ENCODE measurements at regions not wholly inside any gene's neighbourhood (a gene's known extent, or its start where the extent isn't known, plus 50 kb on each side); places are given as distances from the start of the nearest gene placed in this dataset.

DNA sequence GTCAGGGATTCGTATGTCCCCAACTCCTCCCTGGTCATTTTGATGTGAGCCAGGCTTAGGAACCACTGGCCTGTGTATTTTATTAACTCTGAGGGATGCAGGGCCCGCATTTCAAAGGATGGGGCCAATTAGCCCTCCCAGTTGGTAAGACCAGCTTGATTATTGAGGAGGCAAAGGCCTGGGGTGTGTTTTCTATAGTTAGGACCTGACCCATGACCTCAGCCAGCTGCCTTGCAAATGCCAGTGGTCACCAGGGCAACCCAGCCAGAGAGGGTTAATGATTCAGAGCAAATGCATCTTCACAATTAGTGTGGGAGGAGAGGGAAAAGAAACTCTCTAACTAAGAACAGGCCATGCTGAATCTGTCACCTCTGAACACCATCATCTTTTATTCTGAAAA is 835.4 kb downstream of the MAFB start:
- no peak for DNase-seq

- DNase-seq: no peak
Measured at GRCh38 chr20:39853050-39853449, 836.0 kb downstream of the MAFB start.

DNA sequence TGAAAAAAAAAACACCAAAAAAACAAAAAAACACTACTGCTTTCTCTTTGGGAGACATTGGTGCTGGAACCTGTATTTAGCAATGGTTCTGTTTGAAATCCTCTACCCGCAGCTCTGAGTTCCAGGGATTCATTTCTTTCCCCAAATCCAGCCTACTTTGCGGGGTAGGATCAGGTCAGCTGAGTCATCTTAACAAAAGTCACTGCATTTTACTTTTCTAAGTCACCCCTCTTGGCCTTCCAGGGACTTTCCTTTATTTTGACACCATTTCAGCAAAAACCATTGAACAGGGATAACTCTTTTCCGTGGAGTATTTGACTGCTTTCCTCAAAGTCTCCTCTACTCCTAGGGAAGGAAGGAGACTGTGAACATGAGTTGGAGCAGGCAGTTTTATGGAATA is 837.6 kb downstream of the MAFB start:
- no peak for DNase-seq

DNA sequence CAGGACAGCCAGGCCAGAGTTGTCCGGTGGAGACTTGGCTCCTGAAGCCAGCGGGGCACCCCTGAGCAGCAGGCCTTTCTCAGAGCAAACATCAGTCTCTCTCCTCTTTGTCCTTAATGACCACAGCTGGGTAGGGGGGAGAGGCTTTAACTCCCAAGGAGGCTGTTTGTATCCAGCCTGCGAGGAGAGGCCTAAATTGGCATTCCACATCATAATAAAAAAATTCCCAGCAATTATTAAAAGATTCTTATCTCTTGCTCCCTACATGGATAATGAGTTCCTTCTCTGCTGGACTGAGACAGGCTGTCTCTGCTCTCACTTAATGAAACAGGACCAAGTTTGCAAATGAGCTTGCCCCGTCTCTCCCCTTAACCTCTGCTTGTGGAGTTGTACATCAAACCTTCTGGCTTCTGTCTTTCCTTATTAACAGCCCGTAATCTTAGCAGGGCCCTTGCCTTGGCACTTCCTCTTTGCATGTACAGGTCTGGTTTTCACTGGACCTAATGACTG is 838.2 kb downstream of the MAFB start:
- no peak for DNase-seq

DNA sequence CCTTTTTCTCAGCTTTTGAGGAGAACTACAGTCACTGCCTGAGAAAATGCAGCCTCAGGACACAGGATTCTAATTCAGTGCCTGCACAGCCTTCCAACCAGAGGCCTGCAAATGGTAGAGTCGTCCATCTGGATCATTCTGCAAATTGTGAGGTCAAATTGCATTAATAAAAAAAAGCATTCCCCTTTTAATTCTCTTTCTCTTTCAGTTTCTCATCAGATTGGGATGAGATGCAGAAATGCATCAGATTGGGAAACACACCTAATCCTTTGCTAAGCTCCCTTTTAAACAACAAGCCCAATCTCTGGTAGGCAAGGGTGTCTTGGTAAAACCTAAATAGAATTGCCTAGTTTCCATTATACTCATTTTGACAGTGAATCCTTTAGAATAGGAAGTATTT is 838.8 kb downstream of the MAFB start:
- no peak for DNase-seq

DNA sequence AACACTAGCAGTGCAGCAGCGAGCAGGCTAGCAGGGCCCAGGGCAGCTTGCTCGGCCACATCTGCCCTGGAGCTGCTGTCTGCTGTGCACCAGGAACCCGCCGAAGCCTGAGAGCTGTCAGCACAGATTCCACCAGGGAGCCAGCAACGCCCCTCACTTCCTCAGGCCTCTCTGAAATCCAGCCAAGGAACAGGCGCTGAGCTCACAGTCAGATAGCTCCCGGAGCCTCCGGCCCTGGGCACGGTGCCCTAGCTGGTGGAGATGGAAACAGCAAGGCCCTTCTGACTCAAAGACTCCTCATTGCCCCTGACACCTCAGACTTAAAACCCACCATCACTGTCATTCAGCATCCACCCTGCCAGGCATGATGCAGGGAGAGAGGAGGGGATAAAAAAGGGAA is 839.4 kb downstream of the MAFB start:
- DNase-seq: no peak

- no peak for DNase-seq
Measured at GRCh38 chr20:39849171-39849570, 839.9 kb downstream of the MAFB start.

GRCh38 chr20:39839399-39840119 is 849.5 kb downstream of the MAFB start:
- DNase-seq: no peak

DNA sequence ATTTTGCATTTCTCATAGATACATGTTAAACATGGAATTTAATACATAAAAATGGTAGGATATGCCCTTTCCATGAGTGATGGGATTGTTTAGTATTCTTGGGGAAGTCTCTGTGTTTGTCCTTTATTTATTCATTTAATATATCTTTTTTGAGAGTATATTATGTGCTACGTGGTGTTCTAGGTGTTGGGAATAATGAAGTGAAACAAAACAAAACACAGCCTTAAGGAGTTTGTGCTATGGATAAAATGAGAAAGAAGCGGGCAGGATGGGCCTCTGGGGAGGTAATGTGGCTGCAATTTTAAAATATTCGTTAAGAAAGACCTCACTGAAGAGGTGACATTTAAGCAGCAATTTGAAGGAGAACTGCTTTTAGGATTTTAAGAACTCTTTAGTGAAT is 851.5 kb downstream of the MAFB start:
- no peak for DNase-seq

- no peak for DNase-seq
Measured at GRCh38 chr20:39835130-39835842, 853.8 kb downstream of the MAFB start.

- DNase-seq: no peak
Measured at GRCh38 chr20:39830903-39831302, 858.1 kb downstream of the MAFB start.

- DNase-seq: no peak
Measured at GRCh38 chr20:39829661-39830060, 859.4 kb downstream of the MAFB start.

DNA sequence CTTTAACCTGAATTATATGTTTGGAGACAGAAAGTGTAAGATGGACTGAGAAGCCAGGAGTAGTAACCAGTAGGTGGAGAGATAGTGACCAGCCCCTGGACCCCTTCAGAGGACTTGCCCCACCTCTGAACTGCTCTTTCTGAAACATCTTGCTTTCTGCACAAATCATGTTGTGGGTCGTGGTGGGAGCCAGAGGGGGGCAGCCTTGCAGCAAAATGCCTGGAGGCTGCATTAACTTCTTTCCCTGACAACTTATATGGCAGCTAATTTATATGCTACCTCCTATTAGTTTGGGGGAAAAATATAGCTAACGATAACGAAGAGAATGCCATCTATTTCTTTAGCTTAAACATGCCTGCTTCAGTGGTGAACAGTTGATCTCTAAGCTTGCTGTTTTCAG is 859.8 kb downstream of the MAFB start:
- DNase-seq: no peak

- no peak for DNase-seq
Measured at GRCh38 chr20:39825950-39826349, 863.1 kb downstream of the MAFB start.

- DNase-seq: no peak
Measured at GRCh38 chr20:39825524-39825923, 863.4 kb downstream of the DHX35 start.

DNA sequence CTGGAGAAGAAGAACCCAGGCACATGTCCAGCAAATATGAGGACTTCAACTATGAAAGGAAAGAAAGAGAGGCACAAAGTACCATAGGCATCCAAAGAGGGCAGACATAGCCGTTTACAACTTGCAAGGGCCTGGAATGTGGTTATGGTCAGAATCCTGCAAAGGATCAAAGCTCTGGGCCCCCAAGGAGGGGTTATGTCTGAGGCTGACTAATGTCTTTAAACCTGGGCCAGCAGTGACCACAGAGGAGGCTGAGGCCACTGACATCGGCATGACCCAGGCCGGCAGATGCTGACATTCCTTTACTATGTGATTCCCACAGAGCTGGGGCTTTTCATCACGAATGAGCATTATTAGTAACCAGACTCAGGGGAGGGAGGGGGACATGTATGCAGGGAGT is 861.1 kb downstream of the DHX35 start:
- no peak for DNase-seq

- DNase-seq: no peak
Measured at GRCh38 chr20:39822667-39823066, 860.5 kb downstream of the DHX35 start.

- DNase-seq: no peak
Measured at GRCh38 chr20:39813190-39813829, 851.2 kb downstream of the DHX35 start.

- no peak for DNase-seq
Measured at GRCh38 chr20:39812116-39812515, 850.0 kb downstream of the DHX35 start.

DNA sequence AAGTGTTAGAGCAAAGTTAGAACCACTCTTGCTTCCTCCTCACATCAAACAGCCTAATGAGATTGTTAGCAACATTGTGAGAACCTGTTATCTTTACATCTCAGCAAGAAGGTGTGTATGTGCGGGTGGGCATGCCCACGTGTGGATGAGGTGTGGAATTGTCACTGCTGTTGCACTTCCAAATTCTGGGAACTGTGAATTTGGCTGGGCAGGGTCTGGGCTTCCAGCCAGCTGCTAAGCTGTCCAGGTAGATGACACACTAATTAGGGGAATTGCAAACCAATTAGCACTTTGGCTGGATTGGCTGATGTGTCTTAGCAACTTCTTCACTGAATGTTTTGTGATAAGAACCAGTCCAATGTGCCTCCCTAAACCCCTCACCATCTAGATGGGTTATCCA is 848.2 kb downstream of the DHX35 start:
- DNase-seq: no peak

DNA sequence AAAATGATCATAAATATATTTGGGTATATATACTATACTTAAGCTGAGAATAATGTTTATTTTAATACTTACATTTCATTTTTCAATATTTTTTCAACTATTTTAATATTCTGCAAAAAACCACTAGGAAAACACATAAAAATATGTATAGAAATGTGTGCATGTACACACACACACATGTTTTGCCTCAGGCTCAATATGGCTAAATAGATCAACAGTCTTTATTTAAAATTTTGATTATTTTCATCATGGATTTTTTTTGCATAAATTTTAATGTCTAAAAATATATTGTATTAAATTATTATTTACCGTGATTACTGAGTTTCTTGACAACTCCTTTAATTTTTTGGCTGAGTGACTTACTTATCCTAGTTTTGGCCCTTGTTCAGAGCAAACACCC is 846.5 kb downstream of the DHX35 start:
- DNase-seq: no peak

- no peak for DNase-seq
Measured at GRCh38 chr20:39800548-39800947, 838.4 kb downstream of the DHX35 start.

DNA sequence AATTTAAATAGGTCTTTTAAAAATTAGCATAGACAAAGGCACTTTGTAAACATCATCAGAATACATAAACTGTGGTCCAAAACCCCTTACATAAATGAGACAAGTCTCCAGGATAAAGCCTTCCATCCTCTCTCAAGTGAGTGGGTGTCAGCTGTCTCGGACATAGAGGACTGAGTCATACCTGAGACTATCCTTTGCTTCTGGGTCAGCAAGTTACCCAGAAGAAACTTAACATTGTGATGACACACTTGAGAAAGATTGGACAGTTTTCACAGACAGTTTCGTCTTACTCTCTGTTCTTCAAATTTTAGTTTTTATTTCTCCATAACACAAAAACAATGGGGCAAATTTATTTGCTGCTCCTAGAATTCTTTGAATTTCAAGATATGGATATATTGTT is 838.0 kb downstream of the DHX35 start:
- no peak for DNase-seq

DNA sequence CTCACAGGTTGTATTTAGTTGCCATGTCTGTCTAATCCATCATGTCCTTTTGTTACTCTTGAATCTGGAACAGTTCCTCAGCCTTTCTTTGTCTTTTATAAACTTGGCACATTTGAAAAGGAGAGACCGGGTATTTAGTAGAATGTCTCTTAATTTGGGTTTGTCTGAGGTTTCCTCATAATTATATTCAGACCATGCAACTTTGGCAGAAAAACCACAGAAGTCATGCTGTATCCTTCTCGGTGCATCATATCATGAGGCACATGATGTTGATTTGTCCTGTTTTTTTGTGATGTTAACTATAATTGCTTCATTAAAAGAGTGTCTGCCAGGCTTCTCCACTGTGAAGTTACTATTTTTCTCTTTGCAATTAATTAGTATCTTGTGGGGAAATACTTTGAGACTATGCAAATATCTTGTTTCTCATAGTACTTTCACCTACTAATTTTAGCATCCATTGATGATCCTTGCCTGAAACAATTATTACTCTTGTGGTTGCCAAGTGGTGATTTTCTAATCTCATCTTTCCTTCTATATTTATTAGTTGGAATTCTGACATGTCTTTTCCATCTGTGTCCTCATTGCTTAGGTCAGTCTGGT is 837.3 kb downstream of the DHX35 start:
- DNase-seq: no peak
